H1 (cell line): ENCODE measurements at regions not wholly inside any gene's neighbourhood (a gene's known extent, or its start where the extent isn't known, plus 50 kb on each side); places are given as distances from the start of the nearest gene placed in this dataset.

Source experiments
- CTCF ChIA-PET: fragments of 300-600 bp; sonication (Branson Sonifier 250); formaldehyde crosslinking; loops from one replicate; lab custom pipeline; 2021; ENCODE audit not compliant: partially characterized antibody; lab: Charles Lee
- POLR2A ChIA-PET: fragments of 300-600 bp; sonication (Branson Sonifier 250); formaldehyde crosslinking; loops from one replicate; lab custom pipeline; 2021; ENCODE audit warnings: inconsistent platforms; ENCODE audit not compliant: partially characterized antibody; lab: Charles Lee
- DNase-seq, 2 experiments: peaks; one replicate each; pipeline versions ENCODE4 v3.0.0 to v3.0.0-alpha.2; 2010 to 2022; ENCODE audit warnings: low spot score in 2 of 2, low read depth in 1 of 2, mixed read lengths in 1 of 2
- FAIRE-seq: peaks from 2 replicates; lab custom pipeline; 2011; peaks lifted over from hg19 to GRCh38; lab: Jason Lieb, UNC
- H2AFZ ChIP-seq: 2 replicates; pipeline ENCODE4 v1.8.1; 2012; ENCODE audit warnings: low read length, inconsistent platforms
- H2AK5ac ChIP-seq: 2 replicates; pipeline ENCODE4 v1.6.1; 2013; ENCODE audit warnings: low read depth, low read length
- H2BK120ac ChIP-seq: replicated peaks from 2 replicates; pipeline ENCODE3; 2013; ENCODE audit warnings: low read depth, low read length, inconsistent platforms
- H2BK12ac ChIP-seq: 2 replicates; pipeline ENCODE4 v1.6.1; 2013; ENCODE audit warnings: low read depth, low read length
- H2BK15ac ChIP-seq: 2 replicates; pipeline ENCODE4 v1.6.1; 2013; ENCODE audit warnings: low read length
- H2BK20ac ChIP-seq: 2 replicates; pipeline ENCODE4 v1.6.1; 2013; ENCODE audit warnings: low read length
- H2BK5ac ChIP-seq: 2 replicates; pipeline ENCODE4 v1.6.1; 2013; ENCODE audit warnings: low read depth, low read length
- H3K14ac ChIP-seq: 2 replicates; pipeline ENCODE4 v1.6.1; 2013; ENCODE audit warnings: inconsistent platforms; ENCODE audit not compliant: insufficient read length
- H3K18ac ChIP-seq: 2 replicates; pipeline ENCODE4 v1.6.1; 2013; ENCODE audit warnings: low read length; ENCODE audit errors: extremely low read depth
- H3K23ac ChIP-seq: 2 replicates; pipeline ENCODE4 v1.6.1; 2013; ENCODE audit warnings: inconsistent platforms; ENCODE audit not compliant: insufficient read length
- H3K23me2 ChIP-seq: 2 replicates; pipeline ENCODE4 v1.6.1; 2013; ENCODE audit warnings: low read depth, low read length
- H3K27ac ChIP-seq: 2 replicates; pipeline ENCODE4 v1.6.1; 2011; ENCODE audit warnings: low read depth, low read length, inconsistent platforms
- H3K27me3 ChIP-seq, 4 experiments: replicated peaks in 1 of 4; 1 replicate in 1 of 4; 2 replicates in 3 of 4; pipeline versions ENCODE4 v1.6.1 to v1.8.1; 2011 to 2013; ENCODE audit warnings: low read length in 3 of 4, mild to moderate bottlenecking in 3 of 4, inconsistent platforms in 2 of 4, mixed read lengths in 2 of 4, moderate library complexity in 1 of 4; ENCODE audit not compliant: control insufficient read depth in 3 of 4, insufficient read depth in 3 of 4; ENCODE audit errors: extremely low read depth in 1 of 4
- H3K36me3 ChIP-seq, 4 experiments: 2 replicates each; pipeline versions ENCODE4 v1.6.1 to v1.8.1; 2011 to 2013; ENCODE audit warnings: mild to moderate bottlenecking in 4 of 4, low read length in 3 of 4, moderate library complexity in 2 of 4, control low read depth in 1 of 4, inconsistent platforms in 1 of 4; ENCODE audit not compliant: insufficient read depth in 4 of 4, control insufficient read depth in 2 of 4
- H3K4ac ChIP-seq: replicated peaks from 2 replicates; pipeline ENCODE3; 2013; ENCODE audit warnings: low read length, low read depth, mixed read lengths, inconsistent platforms; ENCODE audit not compliant: insufficient read length
- H3K4me1 ChIP-seq, 4 experiments: replicated peaks in 1 of 4; 1 replicate in 1 of 4; 2 replicates in 3 of 4; pipeline versions ENCODE4 v1.6.1 to v1.8.1; 2011 to 2013; ENCODE audit warnings: low read length in 3 of 4, inconsistent platforms in 2 of 4, mixed read lengths in 1 of 4; ENCODE audit not compliant: insufficient read depth in 4 of 4, control insufficient read depth in 3 of 4
- H3K4me2 ChIP-seq, 2 experiments: 2 replicates each; pipeline versions ENCODE4 v1.6.1 to v1.8.1; 2011 to 2013; ENCODE audit warnings: low read depth in 2 of 2, low read length in 2 of 2, control low read depth in 1 of 2, inconsistent platforms in 1 of 2, mild to moderate bottlenecking in 1 of 2; ENCODE audit not compliant: insufficient read depth in 1 of 2
- H3K4me3 ChIP-seq, 4 experiments: fragments of 200-600, 300-600 bp in 1 of 4; sonication (generic), shearing (Covaris generic), sonication (Bioruptor Twin) in 1 of 4; 2 replicates each; pipeline versions ENCODE4 v1.5.1 to v1.8.1; 2011 to 2016; ENCODE audit warnings: low read length in 4 of 4, low read depth in 3 of 4, control low read depth in 2 of 4, inconsistent platforms in 2 of 4, mild to moderate bottlenecking in 2 of 4, mixed read lengths in 1 of 4, moderate library complexity in 1 of 4; ENCODE audit not compliant: insufficient read depth in 2 of 4; ENCODE audit errors: extremely low read depth in 1 of 4
- H3K56ac ChIP-seq: replicated peaks from 2 replicates; pipeline ENCODE3; 2013; ENCODE audit warnings: low read depth, mild to moderate bottlenecking, mixed read lengths, low read length, inconsistent platforms; ENCODE audit not compliant: insufficient read length
- H3K79me1 ChIP-seq: 2 replicates; pipeline ENCODE4 v1.6.1; 2013; ENCODE audit warnings: low read depth, low read length, control low read depth
- H3K79me2 ChIP-seq, 2 experiments: 2 replicates each; pipeline versions ENCODE4 v1.6.1 to v1.8.1; 2012 to 2013; ENCODE audit warnings: low read length in 2 of 2, mild to moderate bottlenecking in 2 of 2, inconsistent platforms in 1 of 2; ENCODE audit not compliant: insufficient read depth in 2 of 2, control insufficient read depth in 1 of 2
- H3K9ac ChIP-seq, 4 experiments: replicated peaks in 1 of 4; 1 replicate in 1 of 4; 2 replicates in 3 of 4; pipeline versions ENCODE4 v1.6.1 to v1.8.1; 2011 to 2013; ENCODE audit warnings: low read depth in 3 of 4, low read length in 3 of 4, control low read depth in 2 of 4, mild to moderate bottlenecking in 2 of 4, moderate library complexity in 2 of 4, inconsistent platforms in 1 of 4; ENCODE audit errors: extremely low read depth in 1 of 4
- H3K9me3 ChIP-seq, 2 experiments: 2 replicates each; pipeline versions ENCODE4 v1.6.1 to v1.8.1; 2012 to 2013; ENCODE audit warnings: mild to moderate bottlenecking in 2 of 2, moderate library complexity in 2 of 2, control low read depth in 1 of 2, inconsistent platforms in 1 of 2, low read depth in 1 of 2, low read length in 1 of 2, mixed read lengths in 1 of 2; ENCODE audit not compliant: insufficient read depth in 2 of 2
- H4K20me1 ChIP-seq, 2 experiments: replicated peaks in 1 of 2; 2 replicates each; pipeline versions ENCODE3 to v1.8.1; 2011 to 2013; ENCODE audit warnings: inconsistent platforms in 2 of 2, low read length in 2 of 2, mild to moderate bottlenecking in 1 of 2; ENCODE audit not compliant: insufficient read depth in 2 of 2, control insufficient read depth in 1 of 2
- H4K5ac ChIP-seq: 2 replicates; pipeline ENCODE4 v1.6.1; 2013; ENCODE audit warnings: low read length, low read depth, mixed read lengths, inconsistent platforms; ENCODE audit not compliant: insufficient read length
- H4K8ac ChIP-seq: 2 replicates; pipeline ENCODE4 v1.8.0; 2013; ENCODE audit warnings: mild to moderate bottlenecking, moderate library complexity, low read length, inconsistent platforms; ENCODE audit not compliant: insufficient read depth; ENCODE audit errors: extremely low read depth
- H4K91ac ChIP-seq: replicated peaks from 2 replicates; pipeline ENCODE3; 2013; ENCODE audit warnings: low read length, mixed read lengths, inconsistent platforms; ENCODE audit not compliant: insufficient read length
- ASH2L ChIP-seq: fragments of 200-600, 300-600 bp; sonication (generic); IDR thresholded peaks from one replicate; pipeline ENCODE4 v1.7.1; 2017; ENCODE audit warnings: low read length
- BACH1 ChIP-seq: IDR thresholded peaks from 2 replicates; pipeline ENCODE4 v1.6.1; 2012; ENCODE audit warnings: low read length, improper control_type of control experiment
- CTCF ChIP-seq, 3 experiments: IDR thresholded peaks; 1 replicate in 2 of 3; 2 replicates in 1 of 3; pipeline versions ENCODE4 v1.5.1 to v1.6.1; 2011; ENCODE audit warnings: low read length in 3 of 3, mild to moderate bottlenecking in 3 of 3, inconsistent platforms in 2 of 3, low read depth in 1 of 3, moderate library complexity in 1 of 3; ENCODE audit not compliant: insufficient read depth in 1 of 3; ENCODE audit errors: control extremely low read depth in 1 of 3
- EP300 ChIP-seq, 2 experiments: IDR thresholded peaks; 1 replicate in 1 of 2; 2 replicates in 1 of 2; pipeline ENCODE4 v1.6.1; 2011 to 2012; ENCODE audit warnings: low read depth in 2 of 2, low read length in 2 of 2, mild to moderate bottlenecking in 2 of 2, borderline replicate concordance in 1 of 2, inconsistent platforms in 1 of 2, moderate library complexity in 1 of 2
- GABPA ChIP-seq: IDR thresholded peaks from 2 replicates; pipeline ENCODE4 v1.6.1; 2011; ENCODE audit warnings: mild to moderate bottlenecking, low read length, moderate library complexity, borderline replicate concordance; ENCODE audit not compliant: insufficient read depth
- JUN ChIP-seq: IDR thresholded peaks from 2 replicates; pipeline ENCODE4 v1.6.1; 2011; ENCODE audit warnings: low read depth, mild to moderate bottlenecking, improper control_type of control experiment, low read length
- RFX5 ChIP-seq: IDR thresholded peaks from 2 replicates; pipeline ENCODE4 v1.6.1; 2011; ENCODE audit warnings: low read depth, low read length, improper control_type of control experiment, borderline replicate concordance
- SIN3A ChIP-seq, 2 experiments: IDR thresholded peaks in 1 of 2; conservative IDR thresholded peaks in 1 of 2; 2 replicates each; pipeline ENCODE4 v1.6.1; 2011 to 2012; ENCODE audit warnings: low read length in 2 of 2, improper control_type of control experiment in 1 of 2, low read depth in 1 of 2, mild to moderate bottlenecking in 1 of 2
- SP1 ChIP-seq: IDR thresholded peaks from 2 replicates; pipeline ENCODE4 v1.6.1; 2011; ENCODE audit warnings: low read depth, low read length
- TAF7 ChIP-seq: optimal IDR thresholded peaks from 2 replicates; pipeline ENCODE3; 2011; ENCODE audit warnings: low read depth, mild to moderate bottlenecking, inconsistent platforms, low read length, moderate library complexity, borderline replicate concordance
- TCF12 ChIP-seq: IDR thresholded peaks from 2 replicates; pipeline ENCODE4 v1.6.1; 2011; ENCODE audit warnings: low read depth, mild to moderate bottlenecking, low read length
- TEAD4 ChIP-seq: IDR thresholded peaks from 2 replicates; pipeline ENCODE4 v1.6.1; 2012; ENCODE audit warnings: low read depth, low read length, inconsistent platforms, mixed read lengths
- WGBS, 2 experiments: shearing (Covaris generic) in 1 of 2; methylation state at CpG; one replicate each; pipeline versions ENCODE4 v1.1.6 to v1.1.7; 2013 to 2015; ENCODE audit warnings: low lambda C conversion rate in 2 of 2, mixed read lengths in 2 of 2, inconsistent platforms in 1 of 2, low coverage in 1 of 2, missing lambda C conversion rate in 1 of 2; ENCODE audit not compliant: insufficient replicate concordance in 2 of 2, insufficient coverage in 1 of 2, insufficient read length in 1 of 2; ENCODE audit errors: extremely low coverage in 1 of 2, missing lambda C conversion rate in 1 of 2; 5-methylcytosine and 5-hydroxymethylcytosine counted together

DNA sequence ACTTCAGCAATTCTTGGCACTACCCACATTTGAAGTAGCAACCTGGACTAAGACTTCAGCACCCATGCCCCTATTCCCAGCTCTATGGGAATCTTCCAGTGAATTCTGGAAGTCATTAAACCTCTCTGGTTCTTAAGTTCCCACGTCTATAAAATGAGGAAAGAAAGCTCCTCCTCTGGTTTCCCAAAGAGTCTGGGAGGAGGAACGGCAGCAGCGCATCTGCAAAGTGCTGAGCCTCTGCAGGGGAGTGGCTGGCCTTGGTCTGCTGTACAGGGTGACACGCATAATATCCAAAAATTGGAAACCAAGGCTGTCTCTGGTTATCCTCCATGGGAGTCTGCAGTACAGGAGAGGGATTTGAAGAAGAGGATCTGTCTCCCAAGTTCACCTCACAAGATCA, 73.6 kb upstream of the TP53I11 start:
- ChIA-PET CTCF (interaction anchor here (1.1 to 1.8 kb wide), 4 partner anchors 10 to 87 kb away, joined by 3 to 7 read pairs (median 4); no protein-coding TSS in a partner anchor), POLR2A (no interaction called here)
- Histone ChIP-seq H2AK5ac (no peak overlapping the region), H3K27ac (no peak overlapping the region), H3K79me2 (no peaks in the 10 kb centered on the region), H3K27me3 (no peaks in the 10 kb centered on the region), H4K20me1 (no peaks in the 10 kb centered on the region), H2BK15ac (no peak overlapping the region), H3K4ac (no peak overlapping the region), H3K23ac (no peak overlapping the region), H3K9ac (no peak overlapping the region), H3K4me2 (no peak overlapping the region), H4K5ac (no peak overlapping the region), H3K14ac (no peak overlapping the region), H2BK120ac (no peak overlapping the region), H3K4me3 (no peak overlapping the region), H3K56ac (no peak overlapping the region), H4K8ac (no peak overlapping the region), H4K91ac (no peak overlapping the region), H3K23me2 (no peaks in the 10 kb centered on the region), H2BK5ac (no peak overlapping the region), H3K4me1 (peaks cover 6 to 17% (median 11%) of the 10 kb centered on the region in 4 experiments; a peak in 6 of 7 replicates), H2AFZ (no peak overlapping the region), H2BK12ac (no peak overlapping the region), H3K79me1 (no peaks in the 10 kb centered on the region), H3K18ac (no peak overlapping the region), H3K36me3 (no peaks in the 10 kb centered on the region), H3K9me3 (no peaks in the 10 kb centered on the region), H2BK20ac (no peak overlapping the region)
- FAIRE-seq (no peak), DNase-seq (no peak)
- WGBS, 2 experiments = 78% methylated on average over 4 of the region's 4 CpGs; no CpG with 5 or more reads in 1 of the 2 experiments
- TF ChIP-seq SP1 = no peak
- TF ChIP-seq TAF7 = no peak
- TF ChIP-seq CTCF (IDR thresholded peaks at IDR 0.05; ENCODE audit: control extremely low read depth in 1 of 3, insufficient read depth in 1 of 3, low read depth in 1 of 3, low read length in 3 of 3) = no peak
- TF ChIP-seq TEAD4 = no peak
- no peak for TF ChIP-seq ASH2L
- TF ChIP-seq JUN = no peak
- no peak for TF ChIP-seq BACH1
- TF ChIP-seq TCF12 = no peak
- no peak for TF ChIP-seq SIN3A (conservative IDR thresholded peaks at IDR 0.05 in 1 of 2, IDR thresholded peaks at IDR 0.05 in 1 of 2; ENCODE audit: low read depth in 1 of 2, low read length in 2 of 2)
- TF ChIP-seq EP300 (IDR thresholded peaks at IDR 0.05; ENCODE audit: borderline replicate concordance in 1 of 2, low read depth in 2 of 2, low read length in 2 of 2) = no peak
- TF ChIP-seq GABPA = no peak
- no peak for TF ChIP-seq RFX5
